ENCODE measurements at regions not wholly inside any gene's neighbourhood (a gene's known extent, or its start where the extent isn't known, plus 50 kb on each side); places are given as distances from the start of the nearest gene placed in this dataset.

DNA sequence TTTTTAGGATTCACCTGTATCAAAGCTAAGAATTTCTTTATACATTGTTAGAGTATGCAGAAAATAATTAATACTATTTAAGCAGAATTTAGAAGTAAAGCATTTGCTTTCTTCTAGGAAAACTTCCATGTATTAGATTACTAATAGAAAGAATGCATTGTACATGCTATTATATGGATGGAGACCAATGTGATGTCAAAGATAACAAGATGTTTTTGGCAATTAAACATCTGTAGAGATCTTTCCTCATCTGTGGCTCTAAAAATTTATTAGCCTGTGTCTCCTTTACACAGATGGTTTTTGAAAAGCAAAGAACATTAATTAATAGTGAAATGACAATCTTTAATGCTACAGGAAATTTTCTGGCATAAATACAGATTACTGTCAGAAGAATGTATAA is 198.4 kb upstream of the CCDC179 start:
- no peak for DNase-seq

DNA sequence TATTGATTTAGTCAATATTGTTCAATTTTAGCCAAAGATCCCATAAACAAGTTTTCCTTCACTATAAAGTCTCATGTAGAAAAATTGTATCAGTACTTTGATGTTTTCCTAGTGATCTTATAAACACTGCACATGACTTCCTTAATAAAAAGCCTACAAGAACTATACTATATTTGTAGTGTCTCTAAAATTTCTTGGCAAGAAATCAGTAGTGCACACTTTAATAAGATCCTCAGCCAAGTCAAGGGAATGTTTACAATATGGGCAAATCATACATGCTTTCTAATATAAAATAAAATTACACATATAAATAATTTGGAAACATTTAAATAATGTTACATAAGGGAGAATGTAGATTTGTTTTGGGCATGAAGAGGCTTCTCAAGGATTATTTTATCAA is 203.0 kb upstream of the CCDC179 start:
- no peak for DNase-seq

GRCh38 chr11:23078289-23078971 is 218.2 kb upstream of the CCDC179 start:
- no peak for DNase-seq

DNA sequence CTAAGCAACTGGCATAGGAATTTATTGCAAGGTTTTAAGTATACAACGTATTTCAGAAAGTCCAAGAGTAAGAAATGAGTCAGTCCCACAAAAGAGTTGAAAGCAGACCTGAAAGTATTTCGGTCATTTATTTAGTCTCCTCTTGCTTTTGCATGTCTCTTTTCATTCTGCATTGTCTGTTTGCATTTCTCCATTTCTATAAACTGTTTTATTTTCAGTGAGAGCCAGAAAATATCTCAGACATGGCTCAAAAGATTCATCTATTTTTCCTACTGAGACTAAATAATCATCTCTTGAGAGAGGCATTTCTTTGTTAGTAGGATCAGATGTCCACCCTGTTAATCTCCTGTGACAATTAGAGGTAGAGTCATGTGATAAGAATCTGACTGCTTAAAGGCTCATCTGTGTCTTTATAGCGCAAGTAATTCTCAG is 219.1 kb upstream of the CCDC179 start:
- DNase-seq, result no peak

DNA sequence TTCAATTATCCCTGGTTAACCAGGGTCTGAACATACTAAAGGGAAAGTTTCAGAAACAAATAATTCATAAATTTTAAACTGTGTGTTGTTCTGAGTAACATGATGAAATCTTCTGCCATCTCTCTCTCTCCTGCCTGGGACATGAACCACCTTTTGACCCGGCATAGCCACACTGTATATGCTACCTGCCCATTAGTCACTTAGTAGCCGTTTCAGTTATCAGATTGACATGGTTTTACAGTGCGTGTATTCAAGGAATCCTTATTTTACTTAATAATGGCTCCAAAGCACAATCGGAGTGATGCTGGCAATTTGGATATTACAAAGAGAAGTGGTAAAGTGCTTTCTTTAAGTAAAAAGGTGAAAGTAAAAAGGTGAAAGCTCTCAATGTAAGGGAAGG is 227.1 kb upstream of the CCDC179 start:
- no peak for DNase-seq

GRCh38 chr11:23090659-23091058 is 230.4 kb upstream of the CCDC179 start:
- DNase-seq, result no peak

DNA sequence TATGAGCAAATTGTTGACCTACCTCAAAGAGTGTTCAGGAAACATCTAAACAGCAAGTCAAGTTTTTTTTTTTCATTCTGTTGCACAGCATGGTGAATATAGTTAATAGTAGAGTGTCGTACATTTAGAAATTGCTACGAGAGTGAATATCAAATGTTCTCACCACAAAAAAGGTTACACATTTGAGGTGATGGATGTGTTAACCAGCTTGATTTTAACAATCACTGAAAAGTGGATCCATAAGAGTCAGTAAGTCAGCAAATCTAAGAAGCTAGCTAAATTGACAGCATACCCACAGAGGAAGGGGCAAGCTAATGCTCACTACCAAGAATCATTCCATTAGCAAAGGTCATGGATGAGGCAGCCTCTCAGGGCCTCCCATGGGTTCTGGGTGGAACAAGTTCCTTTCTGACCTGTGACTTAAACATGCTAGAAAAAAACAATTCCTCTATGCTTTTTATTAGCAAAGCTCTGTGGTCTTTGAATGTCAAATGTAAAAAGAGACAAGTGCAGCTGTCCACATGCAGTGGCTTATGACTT is 235.4 kb upstream of the CCDC179 start:
- DNase-seq, result no peak

DNA sequence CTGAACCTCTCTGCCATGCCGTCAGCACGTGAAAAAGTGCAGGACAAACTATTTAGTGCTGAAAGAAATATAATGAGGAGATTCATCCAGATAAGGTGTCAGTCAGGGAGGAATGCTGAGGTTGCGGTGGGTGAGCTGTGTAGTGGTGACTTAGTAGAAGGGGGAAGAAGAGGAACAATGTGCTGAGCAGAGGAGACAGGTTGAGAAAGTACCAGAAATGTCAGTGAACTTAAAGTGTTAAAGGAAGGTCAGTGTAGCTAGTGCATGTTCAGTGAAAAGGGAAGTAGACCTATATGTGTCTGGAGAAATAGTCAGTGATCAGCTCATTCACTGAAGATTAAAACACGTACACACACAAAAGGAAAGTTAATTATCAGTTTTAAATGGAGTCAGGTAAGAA is 237.6 kb upstream of the CCDC179 start:
- DNase-seq, result no peak

DNA sequence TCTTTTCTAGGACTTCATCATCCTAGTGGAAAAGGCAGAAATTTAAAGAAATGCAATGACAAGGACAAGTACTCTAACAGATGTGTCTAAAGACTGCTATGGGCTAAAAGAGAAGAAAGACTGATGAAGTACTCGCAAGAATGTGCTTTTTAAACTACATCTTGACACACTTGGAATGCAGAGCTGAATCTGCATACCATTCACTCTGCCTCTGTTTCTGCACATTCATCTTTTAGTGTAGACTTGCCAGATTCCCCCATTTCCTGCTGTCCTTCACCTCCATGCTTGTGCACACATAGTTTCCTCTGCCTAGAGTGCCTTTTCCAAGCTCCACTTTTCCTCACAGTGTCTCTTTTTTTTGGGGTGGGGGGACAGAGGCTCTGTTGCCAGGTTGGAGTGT is 239.0 kb upstream of the CCDC179 start:
- DNase-seq, result no peak

DNA sequence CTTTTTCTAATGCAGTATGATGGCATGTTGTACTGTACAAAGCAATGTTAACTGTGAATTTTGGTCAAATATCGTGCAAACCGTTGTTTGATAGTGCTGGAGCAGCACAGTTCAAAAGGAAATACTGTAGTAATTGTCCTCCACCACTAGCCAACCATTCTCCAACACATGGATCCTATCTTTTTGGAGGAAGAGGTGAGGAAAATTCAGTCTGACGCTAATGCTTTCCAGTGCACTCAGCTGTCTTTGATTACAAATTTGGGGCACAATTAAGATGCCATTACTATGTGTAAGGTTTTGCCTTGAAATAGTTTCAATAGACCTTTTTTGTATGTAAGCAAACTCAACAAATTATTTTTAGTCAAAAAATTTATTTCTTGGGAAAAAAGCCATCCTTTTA is 240.5 kb upstream of the CCDC179 start:
- DNase-seq, result no peak

- no peak for DNase-seq
Observed at GRCh38 chr11:23103416-23103815, 243.1 kb upstream of the CCDC179 start.

DNA sequence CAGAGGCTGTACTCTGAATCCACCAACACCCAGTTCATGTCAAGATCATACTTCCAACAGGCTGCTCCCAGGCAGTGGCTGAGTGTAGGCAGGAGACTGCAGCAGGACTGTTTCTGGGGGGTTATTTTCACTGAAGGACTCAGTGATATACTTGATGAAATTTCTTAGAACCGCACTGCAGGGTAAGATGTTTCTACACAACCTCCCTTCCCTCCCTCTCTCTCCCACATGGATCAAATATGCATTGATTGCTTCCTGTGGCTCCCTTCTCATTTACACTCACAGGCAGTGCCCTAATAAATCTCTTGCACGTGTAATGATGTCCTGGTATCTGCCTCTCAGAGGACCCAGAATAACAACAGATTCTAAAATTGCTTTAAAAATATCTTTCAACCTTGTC is 251.3 kb upstream of the CCDC179 start:
- DNase-seq, result no peak

DNA sequence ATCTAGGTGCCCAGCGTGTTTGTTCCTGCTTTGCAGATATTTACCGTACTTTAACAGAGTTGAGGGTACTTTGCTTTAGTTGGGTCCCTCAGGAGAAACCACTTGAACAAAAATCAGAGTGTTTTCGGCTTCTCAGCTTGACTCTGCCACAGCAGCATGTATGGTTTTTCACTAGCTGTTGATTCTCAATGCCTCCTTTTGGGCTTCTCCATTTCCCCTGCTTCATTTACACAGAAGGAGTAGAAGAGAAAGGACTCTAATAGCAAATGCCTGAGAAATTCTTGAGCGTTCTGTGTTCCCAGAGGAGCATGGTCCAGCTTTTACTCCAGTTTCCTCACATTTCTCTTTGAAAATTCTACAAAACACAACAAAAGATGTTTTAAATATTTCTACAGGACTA is 252.1 kb upstream of the CCDC179 start:
- no peak for DNase-seq

DNA sequence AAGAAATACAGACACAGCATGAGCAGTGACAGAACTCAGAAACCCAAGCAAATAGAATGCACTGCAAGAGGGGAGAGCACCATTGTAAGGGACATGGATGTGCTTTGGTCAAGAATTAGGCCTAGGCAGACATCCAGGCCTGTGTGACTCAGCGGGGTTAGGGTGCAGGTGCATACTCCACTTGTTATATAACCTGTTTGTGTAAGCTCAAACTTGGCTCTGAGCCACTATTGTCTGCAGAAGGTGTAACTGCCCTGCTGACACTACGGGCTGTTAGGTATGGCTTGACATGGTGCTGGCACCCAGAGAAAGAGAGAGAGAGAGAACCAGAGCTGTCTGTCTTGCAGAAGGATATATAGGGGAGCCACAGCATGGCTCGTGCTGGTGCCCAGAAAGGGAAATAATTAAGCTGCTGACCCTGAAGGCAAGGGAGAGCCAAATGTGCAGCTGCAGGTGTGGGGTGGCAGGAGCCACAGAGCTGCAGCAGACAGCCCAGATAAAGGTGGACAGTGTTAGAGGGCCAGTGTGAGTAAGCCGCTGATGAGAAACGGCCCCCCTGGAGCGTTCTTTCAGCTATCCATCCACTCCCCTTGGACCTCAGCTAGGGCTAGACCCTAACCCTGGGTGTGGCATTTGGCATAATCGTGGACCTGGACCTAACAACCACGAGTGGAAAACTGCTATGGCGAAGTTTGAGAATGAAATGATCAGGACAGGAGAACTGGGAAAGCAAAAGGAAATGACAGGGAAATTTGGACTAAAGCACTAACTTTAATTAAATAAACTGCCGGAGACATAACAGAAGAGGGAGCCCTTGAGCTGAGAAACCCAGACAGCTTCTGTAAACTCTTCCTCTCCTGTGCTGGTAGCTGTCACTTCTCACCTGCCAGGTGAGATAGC is 253.0 kb upstream of the CCDC179 start:
- DNase-seq, result peak; percentile 45

GRCh38 chr11:23113887-23114216 is 253.6 kb upstream of the CCDC179 start:
- no peak for DNase-seq

- DNase-seq, result no peak
Observed at GRCh38 chr11:23123753-23124152, 263.5 kb upstream of the CCDC179 start.

- no peak for DNase-seq
Observed at GRCh38 chr11:23124249-23124648, 264.0 kb upstream of the CCDC179 start.

GRCh38 chr11:23124996-23125395 is 264.7 kb upstream of the CCDC179 start:
- DNase-seq, result no peak

DNA sequence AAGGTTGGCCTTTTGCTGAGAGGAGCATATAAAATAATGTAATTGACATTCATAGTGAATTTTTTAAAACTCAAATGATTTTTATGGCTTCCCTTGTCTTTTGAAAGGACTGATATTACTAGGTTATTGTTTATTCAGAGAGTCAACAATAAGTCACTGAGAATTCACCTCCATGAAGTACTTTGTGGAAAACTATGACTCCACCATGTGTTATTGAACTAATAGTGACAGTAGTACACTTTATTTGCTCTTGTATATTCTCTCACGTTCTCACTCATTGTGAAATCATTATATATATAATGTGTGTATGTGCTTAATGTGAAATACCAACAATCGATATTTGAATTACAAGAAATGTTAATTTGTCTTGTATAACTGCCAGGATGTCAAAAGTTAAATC is 267.4 kb upstream of the CCDC179 start:
- no peak for DNase-seq

DNA sequence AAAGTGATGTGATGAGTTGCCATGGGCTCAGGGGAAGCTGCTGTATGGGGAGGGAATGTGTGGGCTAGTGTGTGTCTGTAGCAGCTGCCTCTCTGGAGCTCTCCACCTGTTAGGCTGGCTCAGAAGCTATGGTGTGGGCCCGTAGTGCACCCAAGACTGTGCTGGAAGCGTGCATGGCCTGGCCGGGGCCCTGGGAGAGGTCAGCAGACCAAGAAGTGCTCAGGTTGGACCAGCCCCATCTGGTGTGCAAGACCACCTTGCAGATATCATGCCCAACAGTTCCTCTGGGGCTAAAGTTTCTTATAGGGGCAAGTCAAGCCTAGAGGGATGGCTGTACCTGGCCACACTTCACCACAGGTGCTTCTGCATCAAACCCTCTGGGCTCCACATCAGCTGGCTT is 274.4 kb upstream of the CCDC179 start:
- DNase-seq, result no peak

DNA sequence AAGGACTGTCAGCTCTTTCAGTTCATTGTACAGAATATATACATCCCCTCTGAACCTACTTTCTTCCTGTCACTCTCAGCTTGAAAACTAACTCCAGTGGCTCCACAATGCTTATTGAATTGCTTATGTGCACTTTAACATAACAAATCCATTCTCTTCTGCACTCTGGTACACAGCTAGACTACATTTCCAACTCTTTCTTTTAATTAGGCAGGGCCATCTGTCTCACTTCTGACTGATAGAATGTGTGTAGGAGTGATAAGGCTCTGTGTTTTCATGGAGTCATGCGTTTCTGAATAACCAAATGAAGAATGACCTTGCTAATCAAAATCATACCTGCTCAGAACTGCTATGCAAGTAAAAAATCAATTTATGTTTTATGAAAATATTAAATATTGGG is 278.5 kb upstream of the CCDC179 start:
- no peak for DNase-seq

- DNase-seq, result no peak
Observed at GRCh38 chr11:23143022-23143421, 282.7 kb upstream of the CCDC179 start.

DNA sequence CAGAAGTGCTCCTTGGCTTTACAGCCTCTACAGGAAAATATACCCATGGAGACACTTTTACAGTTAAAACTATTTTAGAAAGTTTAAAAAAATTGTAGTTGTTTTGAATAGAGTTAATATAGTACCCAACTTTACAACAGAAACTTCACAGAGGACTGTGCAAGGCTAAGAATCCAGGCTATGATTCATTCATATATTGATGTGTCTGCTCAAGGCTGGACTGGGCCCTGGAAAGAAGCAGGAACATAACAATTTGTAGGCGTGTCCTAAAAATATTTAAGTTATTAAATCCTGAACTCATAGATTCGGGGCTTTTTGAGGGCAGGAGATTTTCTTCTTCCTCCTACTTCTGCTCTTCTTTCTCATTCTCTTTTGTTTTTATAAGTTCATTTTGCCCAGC is 291.5 kb upstream of the CCDC179 start:
- DNase-seq, result no peak

GRCh38 chr11:23155503-23155902 is 295.2 kb upstream of the CCDC179 start:
- no peak for DNase-seq
